ENCODE measurements at regions not wholly inside any gene's neighbourhood (a gene's known extent, or its start where the extent isn't known, plus 50 kb on each side); places are given as distances from the start of the nearest gene placed in this dataset.
"Not testable (repeated sequence)": the region's sequence is repeated elsewhere in the genome, so short reads cannot be mapped to it uniquely, and the experiment has no call there.

DNA sequence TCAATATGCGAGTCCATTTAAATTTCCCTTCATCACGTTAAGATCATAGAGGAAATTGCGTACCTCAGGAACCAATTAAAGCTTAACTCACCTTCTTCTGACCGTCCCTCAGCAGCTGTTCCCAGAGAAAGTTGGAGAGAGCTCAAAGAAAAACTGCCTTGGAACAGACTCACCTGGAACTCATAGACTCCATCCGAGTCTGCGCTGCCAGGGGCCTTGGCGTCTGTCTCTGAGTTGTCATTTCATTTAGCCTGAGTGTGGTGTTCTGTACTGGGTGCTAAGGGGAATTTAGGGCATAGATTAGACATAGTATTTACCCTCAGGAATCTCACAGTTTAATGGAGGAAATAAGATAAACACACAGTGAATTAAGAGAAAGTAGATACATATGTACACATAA, 892.7 kb downstream of the TLE1 start:
- DNase-seq, result no peak

DNA sequence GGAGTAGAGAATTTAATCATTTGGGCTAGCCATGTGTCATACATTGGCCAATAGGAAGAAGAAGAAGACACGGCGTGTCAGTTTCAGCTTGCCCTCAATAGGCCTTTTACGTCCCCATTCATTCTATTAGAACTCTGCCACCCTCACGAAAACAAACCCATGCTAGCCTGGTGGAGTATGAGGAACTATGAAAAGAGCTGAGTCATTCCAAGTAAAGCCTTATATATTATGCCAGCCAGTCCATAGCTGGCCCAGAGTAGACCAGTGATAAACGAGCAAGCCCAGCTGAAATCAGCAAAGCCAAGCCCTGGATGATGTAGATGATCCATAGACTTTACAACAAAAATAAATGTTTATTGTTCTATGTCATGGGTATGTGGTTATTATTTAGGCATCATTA, 895.1 kb downstream of the TLE1 start:
- no peak for DNase-seq

DNA sequence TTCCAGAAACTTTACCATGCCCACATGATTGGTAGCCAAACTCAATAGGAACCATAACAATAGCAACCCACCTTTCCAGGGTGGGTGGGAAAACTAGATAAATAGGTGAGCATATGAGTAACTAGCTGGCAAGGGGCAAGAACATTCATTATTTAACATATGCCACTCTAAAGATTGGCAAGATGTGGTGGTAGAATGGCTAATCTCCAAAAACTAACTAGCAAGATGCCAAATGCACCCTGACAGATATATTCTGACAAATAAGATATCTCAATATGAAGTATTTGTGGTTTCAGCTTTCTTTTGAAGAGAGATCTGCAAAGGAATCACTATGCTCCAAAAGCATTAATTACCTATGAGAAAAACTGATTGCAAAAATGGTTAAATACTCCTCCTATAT, 895.6 kb downstream of the TLE1 start:
- no peak for DNase-seq

DNA sequence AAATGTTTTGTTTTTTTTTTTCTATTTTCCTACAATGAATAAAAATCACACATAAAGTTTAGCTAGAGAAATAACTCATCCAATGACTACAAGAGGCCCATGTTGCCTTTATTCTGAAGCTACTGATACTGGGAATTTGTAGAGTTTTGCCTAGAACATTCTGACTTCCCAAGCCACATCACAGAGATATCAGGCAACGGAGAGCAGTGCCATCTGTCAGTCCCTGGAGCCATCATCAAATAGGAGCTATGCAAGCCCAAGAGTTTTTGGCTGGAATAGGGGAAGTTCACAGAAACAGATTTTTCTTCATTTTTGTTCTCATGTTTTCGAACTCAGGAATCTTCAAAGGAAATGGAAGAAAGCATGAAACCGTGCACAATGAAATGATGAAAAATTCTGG, 896.6 kb downstream of the TLE1 start:
- no peak for DNase-seq

DNA sequence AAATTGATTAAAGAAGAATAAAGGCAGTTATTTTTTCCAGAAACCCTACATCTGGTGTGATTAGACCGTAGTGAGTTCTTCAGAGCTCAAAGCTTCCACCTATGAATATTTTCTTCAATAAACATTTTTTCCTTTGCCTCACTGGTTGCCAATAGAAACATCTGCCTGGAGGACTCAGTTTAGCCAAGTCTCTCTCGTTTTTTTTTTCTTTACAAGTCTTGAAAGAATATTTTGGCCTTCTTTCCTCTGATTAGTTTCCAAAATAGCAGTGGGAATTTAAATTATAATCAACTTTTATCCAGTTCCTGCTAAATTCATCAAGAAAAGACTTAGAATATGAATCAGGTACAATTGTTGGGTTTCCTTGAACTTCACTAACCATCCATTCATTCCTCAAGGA, 897.5 kb downstream of the TLE1 start:
- no peak for DNase-seq

DNA sequence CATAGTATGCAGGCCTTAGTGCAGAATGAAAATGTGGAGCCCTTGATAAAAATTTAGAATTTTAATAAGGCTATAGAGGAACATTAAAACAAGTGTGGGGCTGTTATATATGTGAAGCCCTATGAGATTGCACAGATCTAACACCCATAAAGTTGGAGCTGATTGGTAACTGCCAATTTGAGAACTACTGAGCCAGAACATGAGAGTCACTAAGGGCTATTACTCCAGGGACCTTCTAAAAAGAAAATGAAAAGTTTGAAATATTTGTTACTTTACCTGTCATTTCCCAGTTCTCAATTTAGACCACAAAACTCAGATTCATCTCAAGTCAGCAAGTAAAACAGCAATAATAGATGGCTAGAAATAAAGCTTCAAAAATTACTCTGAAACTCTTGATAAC, 898.6 kb downstream of the TLE1 start:
- DNase-seq, result no peak

DNA sequence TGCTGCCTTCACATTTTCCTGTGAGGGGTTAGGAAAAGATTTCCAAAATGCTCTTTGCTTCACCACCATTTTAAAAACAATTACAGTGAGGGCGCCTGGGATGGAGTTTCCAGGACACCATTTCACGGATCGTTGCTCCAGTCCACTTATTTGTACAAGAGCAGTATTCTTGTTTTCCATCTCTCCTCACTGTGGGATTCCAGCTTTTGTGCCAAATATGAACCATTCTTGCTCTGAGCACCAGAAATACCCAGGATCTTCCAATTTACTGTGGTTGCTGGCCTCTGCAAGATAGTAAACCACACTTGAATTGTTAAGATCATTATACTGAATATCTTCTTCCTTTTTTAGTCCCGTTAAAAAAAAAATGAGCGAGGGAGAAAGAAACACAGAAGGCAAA, 899.5 kb downstream of the TLE1 start:
- DNase-seq, result no peak

DNA sequence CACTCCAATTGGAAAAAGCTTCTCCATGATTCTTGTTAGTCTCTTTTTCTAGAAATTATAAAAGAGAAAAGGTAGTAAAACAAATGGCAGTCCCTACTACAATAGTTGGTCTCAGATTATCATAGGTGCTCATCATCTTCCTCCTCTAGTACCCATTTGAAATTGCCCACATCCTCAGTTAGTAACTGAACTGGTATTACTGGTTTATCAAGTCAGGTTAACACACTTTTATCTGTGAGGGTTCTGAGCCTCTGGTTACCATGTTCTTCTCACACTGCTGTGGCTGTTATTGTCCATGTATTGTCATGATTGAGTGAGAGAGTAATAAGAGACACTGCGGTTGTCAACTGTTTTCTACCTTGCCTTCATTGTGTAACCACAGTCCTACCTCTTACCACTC, 901.7 kb downstream of the TLE1 start:
- DNase-seq, result no peak

DNA sequence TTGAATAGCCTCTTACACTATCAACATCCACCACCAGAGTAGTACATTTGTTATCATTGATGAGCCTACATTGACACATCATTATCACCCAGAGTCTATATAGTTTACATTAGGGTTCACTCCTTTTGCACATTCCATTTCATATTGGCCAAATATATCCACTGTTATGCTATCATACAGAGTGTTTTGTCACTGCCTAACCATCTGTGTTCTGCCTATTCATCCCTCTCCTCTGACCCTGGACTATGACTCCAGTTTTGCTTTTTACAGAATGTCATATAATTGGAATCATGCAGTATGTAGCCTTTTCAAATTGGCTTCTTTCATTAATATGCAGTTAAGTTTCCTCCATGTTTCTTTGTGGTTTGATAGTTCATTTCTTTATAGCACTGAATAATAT, 904.7 kb downstream of the TLE1 start:
- no peak for DNase-seq

DNA sequence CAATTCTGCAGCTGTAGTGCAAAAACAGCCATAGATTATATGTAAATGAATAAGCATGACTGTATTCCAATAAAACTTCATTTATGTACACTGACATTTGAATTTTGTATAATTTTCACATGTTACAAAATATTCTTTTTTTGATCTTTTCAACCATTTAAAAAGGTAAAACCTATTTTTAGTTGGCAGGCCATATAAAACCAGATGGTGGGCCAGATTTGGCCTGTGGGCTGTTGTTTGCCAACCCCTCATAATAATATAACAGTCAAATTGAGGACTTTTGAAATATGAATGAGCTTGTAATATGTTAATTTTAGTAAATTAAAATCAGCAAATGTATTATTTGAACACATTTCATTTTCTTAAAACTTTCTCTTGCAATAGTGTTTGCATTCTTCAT, 913.4 kb downstream of the TLE1 start:
- DNase-seq, result no peak

DNA sequence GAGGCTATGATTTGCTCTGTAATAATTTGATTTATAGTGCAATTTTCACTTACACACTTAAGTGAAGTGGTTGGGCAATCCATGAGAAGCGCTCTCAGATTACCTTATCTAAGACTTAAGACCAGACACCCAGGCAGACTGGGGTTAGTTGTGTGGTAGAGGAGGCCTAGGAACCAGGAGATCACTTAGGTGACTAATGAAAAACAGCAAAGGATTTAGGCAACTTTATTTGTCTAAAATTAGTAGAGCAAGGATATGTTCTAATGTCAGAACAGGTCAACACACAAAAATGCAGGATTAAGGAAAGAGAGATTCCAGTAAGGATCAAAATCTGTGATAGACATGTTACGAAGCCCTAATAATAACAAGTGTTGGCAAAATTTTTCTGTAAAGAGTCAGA, 913.8 kb downstream of the TLE1 start:
- no peak for DNase-seq

DNA sequence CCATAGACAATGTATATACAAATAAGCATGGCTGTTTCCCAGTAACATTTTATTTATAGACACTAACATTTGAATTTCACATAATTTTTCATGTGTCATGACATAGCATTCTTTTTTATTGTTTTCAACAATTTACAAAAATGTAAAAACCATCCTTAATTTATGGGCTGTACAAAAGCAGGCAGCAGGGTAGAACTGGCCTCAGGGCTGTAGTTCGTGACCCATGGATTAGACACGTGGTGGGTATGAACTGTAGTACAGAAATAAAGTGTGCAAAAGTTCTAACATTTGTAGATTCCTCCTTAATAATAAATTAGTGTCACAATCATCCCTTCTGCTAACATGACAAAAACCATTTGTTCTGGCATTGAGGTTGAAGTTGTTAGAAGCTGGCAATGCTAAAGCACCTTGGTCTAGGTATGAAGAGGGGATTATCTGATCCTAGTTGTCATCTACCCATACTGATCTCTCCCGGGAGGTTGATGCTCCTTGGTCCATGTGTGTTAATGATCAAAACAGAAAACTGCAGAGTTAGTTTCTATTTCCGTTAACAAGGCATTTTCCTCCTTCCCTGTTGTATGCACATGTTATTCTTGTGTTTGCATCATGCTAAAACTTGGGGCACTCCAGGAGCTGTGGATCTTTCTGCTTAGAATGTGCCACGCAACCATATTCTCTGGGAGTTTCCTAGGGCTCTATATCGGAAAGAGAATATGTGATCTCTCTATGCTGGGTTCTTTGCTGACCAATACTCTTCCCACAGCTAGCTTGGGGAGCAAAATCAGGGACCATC, 917.6 kb downstream of the TLE1 start:
- no peak for DNase-seq

DNA sequence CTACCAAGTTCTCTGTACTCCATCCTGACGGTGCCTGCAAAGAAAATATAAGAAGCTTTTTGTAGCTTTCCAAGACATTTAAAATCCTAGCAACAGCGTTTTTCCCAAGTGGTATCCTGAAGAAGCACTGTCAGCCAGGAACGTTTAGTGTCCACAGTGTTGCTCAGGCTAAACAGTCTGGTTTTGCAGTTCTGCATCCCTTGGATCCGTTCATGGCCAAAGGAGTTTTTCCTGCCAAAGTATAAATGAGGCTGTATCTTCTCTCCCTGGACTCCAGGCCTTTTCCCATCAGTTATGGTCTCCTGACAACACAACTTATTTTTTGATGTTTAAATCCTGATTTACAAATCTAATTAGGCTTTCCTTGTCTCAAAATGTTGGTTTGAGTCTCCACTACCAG, 925.8 kb downstream of the TLE1 start:
- DNase-seq, result no peak

DNA sequence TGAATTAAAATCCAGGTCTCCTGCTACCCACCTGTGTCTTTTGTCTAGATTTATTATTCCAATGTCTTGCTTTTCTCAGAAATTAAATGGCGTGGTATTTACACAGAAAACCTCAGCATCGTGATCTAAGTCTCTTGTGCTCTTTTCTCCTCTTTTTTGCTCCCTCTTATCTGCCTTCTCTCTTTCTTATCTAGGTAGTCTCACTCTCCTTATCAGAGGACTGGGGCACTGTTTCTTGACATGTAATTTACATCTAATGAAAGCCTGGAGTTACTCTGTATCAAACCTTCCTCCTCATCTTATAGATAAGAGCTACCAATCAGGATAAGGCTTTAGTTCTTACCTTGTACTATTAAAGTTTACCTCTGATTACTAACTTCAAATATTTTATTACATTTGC, 933.8 kb downstream of the TLE1 start:
- no peak for DNase-seq

DNA sequence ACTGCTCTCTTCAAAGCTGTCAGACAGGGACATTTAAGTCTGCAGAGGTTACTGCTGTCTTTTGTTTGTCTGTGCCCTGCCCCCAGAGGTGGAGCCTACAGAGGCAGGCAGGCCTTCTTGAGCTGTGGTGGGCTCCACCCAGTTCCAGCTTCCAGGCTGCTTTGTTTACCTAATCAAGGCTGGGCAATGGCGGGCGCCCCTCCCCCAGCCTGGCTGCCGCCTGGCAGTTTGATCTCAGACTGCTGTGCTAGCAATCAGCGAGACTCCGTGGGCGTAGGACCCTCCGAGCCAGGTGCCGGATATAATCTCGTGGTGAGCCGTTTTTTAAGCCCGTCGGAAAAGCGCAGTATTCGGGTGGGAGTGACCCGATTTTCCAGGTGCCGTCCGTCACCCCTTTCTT, 942.3 kb downstream of the TLE1 start:
- DNase-seq, result not testable (repeated sequence)

DNA sequence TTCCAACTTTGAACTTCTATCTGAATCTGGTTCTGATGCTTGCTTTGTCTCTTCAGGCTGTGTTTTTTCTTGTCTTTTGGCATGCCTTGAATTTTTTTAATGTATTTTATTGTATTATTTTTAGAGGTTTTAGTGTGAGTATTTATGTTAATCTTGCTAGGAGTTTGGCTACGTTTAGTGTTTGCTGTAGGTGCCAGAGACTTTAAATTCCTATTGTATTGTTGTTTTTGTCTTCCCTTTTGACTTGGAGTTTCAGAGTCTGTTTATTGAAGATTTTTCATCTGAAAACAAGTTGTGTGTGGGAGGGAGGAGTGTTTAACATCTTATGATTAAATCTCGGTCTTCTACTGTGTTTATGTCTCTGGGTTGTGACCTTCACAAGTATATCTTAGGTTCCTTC, 956.8 kb downstream of the TLE1 start:
- DNase-seq, result no peak

DNA sequence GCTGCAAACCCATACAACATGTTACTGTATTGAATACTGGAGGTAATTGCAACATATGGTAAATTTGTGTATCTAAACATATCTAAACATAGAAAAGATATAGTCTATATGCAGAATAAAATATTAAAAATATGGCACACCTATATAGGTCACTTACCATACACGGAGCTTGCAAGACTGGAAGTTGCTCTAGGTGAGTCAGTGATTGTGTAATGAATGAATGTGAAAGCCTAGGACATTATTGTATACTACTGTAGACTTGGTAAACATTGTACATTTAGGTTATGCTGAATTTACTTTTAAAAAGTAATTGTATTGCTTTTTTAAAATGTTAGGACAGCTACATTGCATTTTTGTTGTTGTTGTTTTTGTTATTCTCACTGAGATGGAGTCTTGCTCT, 968.8 kb downstream of the TLE1 start:
- no peak for DNase-seq

DNA sequence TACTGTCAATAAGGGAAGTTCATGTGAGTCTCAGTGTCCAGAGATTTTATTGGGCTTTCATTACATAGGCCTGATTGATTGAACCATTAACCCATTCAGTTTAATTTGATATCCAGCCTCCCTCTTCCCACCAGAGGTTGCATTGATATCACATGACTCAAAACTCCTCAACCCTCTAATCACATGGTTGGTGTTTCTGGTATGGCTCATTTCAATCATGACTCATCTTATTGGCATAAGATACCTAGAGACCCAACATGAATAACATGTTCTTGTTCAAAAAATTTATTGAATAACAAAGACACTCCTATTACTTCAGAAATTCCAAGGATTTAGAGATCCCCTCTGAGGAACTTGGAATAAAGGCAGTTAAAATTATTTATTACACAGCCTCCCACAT, 982.2 kb downstream of the TLE1 start:
- no peak for DNase-seq

DNA sequence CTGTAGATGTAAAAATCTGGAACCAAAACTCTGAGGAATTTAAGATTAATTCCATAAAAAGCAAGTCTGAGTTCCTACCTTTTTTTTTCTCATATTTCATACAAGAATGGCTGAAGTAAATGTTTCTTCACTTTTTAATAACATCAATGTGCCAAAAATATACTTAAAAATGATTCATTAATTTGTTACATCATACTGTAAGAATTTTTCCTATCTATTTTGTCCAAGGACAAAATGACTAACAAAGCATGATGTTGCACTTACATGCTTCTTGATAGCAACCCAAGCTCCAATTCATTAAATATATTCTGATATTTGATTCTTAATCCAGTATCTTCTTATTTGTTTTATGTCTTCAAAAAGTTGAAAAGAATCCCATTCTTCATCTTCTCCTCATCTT, 988.3 kb downstream of the TLE1 start:
- DNase-seq, result no peak

DNA sequence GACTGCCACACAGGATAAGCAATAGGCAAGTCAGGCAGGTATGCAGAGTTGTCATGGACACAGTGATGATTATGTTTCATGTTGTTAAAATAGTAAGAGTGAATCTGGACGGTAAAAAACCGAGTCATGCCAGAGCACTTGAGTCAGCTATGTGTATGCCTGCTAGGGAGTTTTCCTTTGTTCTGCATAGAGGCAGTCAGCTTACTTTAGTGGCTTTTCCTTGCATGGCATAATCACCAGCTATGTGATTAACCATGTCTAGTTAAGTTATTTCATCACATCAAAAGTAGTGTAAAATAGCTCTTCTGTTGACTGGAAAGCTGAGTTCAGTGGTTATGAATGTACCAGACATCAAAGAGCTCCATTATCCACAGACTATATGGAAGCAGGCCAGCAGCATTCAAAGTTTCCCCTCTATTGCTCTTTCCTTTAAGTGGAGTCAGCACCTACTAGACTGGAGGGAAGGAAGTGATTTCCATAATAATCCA, 989.8 kb downstream of the TLE1 start:
- DNase-seq, result no peak

DNA sequence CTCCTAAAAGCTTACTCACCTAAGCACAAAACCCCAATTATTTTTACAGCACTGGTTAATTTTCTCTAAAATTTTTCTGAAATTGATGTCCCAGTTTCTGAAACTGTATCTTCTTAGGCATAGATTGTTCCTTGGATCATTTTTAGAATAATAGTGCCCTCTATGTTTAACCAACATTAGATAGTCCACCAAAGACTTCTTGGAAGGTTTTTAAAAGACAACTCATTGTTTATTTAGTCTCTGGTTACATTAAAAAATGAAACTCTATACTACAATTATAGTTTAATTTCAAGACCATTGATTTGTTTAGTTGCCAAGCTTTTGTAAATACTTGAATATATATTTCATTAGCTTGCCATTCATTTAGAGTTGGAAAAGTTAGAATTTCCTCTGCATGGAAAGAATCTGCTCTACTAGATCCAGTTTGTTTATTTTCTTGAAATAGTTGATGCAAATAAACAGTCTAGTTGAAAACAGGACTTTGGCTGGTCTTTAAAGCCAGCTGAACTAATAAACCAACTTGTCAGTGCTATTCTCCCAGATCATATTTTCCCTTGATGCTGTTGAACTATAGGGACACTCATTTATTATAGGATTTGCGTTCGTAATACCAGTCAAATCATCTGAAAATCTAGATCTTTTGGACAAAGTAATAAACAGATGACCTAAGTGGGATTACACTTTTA, 990.5 kb downstream of the TLE1 start:
- no peak for DNase-seq

DNA sequence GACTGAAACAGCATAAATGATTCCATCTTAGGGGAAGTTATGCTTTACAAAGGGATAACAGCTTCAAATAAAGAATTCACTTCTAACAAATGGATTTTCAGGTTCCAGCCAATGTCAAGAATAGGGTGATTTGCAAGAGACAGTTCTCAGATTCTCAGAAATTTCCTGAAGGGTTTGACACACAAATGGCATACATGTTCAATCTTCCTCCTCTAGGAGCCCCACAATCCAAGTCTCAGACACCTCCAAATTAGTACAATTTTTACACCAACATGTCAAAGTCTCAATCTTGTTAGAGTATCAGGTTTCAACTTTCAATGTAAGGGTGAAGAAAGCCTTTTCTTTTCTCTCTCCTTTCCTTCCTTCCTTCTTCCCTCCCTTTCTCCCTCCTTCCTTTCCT, 996.6 kb downstream of the TLE1 start:
- no peak for DNase-seq

DNA sequence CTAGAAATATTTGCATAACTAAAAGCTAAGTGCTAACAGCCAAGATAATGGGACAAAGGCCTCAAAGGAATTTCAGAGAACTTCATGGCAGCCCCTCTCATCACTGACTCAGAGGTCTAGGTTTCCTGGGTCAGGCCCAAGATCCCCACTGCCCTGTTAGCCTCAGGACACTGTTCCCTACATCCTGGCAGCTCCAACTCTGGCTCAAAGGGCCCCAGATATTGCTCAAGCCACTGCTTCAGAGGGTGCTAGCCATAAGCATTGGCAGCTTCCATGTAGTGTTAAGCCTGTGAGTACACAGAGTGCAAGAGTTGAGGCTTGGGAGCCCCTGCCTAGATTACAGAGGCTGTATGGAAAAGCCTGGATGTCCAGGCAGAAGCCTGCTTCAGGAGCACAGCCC, 998.1 kb downstream of the TLE1 start:
- DNase-seq, result no peak

DNA sequence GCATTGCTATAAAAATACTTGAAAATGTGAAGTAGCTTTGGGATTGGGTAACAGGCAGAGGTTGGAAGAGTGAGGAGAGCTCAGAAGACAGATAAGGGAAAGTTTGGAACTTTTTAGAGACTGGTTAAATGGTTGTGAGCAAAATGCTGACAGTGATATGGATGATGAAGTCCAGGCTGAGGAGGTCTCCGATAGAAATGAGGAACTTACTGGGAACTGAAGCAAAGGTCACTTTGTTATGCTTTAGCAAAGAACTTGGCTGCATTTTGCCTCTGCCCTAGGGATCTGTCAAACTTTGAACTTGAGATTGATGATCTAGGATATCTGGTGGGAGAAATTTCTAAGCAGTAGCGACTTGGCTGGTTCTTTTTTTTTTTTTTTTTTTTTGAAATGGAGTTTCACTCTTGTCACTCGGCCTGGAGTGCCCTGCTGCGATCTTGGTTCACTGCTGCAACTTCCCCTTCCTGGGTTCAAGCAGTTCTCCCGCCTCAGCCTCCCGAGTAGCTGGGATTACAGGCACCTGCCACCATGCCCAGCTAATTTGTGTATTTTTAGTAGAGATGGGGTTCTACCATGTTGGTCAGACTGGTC, 998.9 kb downstream of the TLE1 start:
- no peak for DNase-seq

Data from activated CD8-positive, alpha-beta memory T cell treated with anti-CD3 and anti-CD28 coated beads, Interleukin-2, amount 50 U/mL, for 48 hours (primary cell).